CD14-positive monocyte (primary cell): ENCODE measurements at regions not wholly inside any gene's neighbourhood (a gene's known extent, or its start where the extent isn't known, plus 50 kb on each side); places are given as distances from the start of the nearest gene placed in this dataset.

Source experiments
- DNase-seq, 3 donors: peaks; one replicate each; pipeline ENCODE4 v3.0.0-alpha.2; 2011 to 2022
- H2AFZ ChIP-seq: 2 replicates; pipeline ENCODE4 v1.6.0; 2012; ENCODE audit warnings: mild to moderate bottlenecking, low read depth, low read length, inconsistent platforms; ENCODE audit not compliant: insufficient read depth, poor library complexity, severe bottlenecking
- H3K27ac ChIP-seq, 2 donors: 1 replicate in 1 of 2; 2 replicates in 1 of 2; pipeline ENCODE4 v1.5.1; 2012 to 2013; ENCODE audit warnings: low read length in 2 of 2, control low read depth in 1 of 2, inconsistent platforms in 1 of 2, low read depth in 1 of 2, mild to moderate bottlenecking in 1 of 2
- H3K27me3 ChIP-seq, 2 donors: one replicate each; pipeline versions ENCODE4 v1.6.0 to v1.6.1; 2011 to 2013; ENCODE audit warnings: low read length in 2 of 2; ENCODE audit not compliant: control insufficient read depth in 2 of 2, insufficient read depth in 2 of 2
- H3K36me3 ChIP-seq, 2 donors: replicated peaks in 1 of 2; 1 replicate in 1 of 2; 2 replicates in 1 of 2; pipeline versions ENCODE4 v1.5.1 to v1.6.1; 2012 to 2013; ENCODE audit warnings: low read length in 2 of 2, control low read depth in 1 of 2, inconsistent platforms in 1 of 2, mild to moderate bottlenecking in 1 of 2; ENCODE audit not compliant: insufficient read depth in 2 of 2, control insufficient read depth in 1 of 2
- H3K4me1 ChIP-seq, 2 donors: 1 replicate in 1 of 2; 2 replicates in 1 of 2; pipeline versions ENCODE4 v1.5.1 to v1.6.1; 2012 to 2013; ENCODE audit warnings: low read length in 2 of 2, control low read depth in 1 of 2, inconsistent platforms in 1 of 2, mild to moderate bottlenecking in 1 of 2, moderate library complexity in 1 of 2; ENCODE audit not compliant: insufficient read depth in 2 of 2, control insufficient read depth in 1 of 2
- H3K4me2 ChIP-seq: replicated peaks from 2 replicates; pipeline ENCODE3; 2012; ENCODE audit warnings: low read length, moderate library complexity, mild to moderate bottlenecking; ENCODE audit not compliant: poor library complexity, severe bottlenecking; ENCODE audit errors: extremely low read depth
- H3K4me3 ChIP-seq, 3 experiments: fragments of 200-600 bp in 1 of 3; sonication (generic) in 1 of 3; replicated peaks in 1 of 3; 1 replicate in 2 of 3; 2 replicates in 1 of 3; pipeline ENCODE4 v1.5.1; 2011 to 2013; ENCODE audit warnings: low read length in 3 of 3, mild to moderate bottlenecking in 3 of 3, control low read depth in 2 of 3, low read depth in 2 of 3, inconsistent platforms in 1 of 3, moderate library complexity in 1 of 3
- H3K79me2 ChIP-seq: 2 replicates; pipeline ENCODE4 v1.6.0; 2012; ENCODE audit warnings: mild to moderate bottlenecking, control low read depth, inconsistent platforms, low read length, moderate library complexity; ENCODE audit not compliant: insufficient read depth
- H3K9ac ChIP-seq: 2 replicates; pipeline ENCODE4 v1.6.0; 2017; ENCODE audit warnings: low read length, mild to moderate bottlenecking; ENCODE audit not compliant: insufficient read depth, poor library complexity, severe bottlenecking
- H3K9me3 ChIP-seq, 2 donors: replicated peaks in 1 of 2; 1 replicate in 1 of 2; 2 replicates in 1 of 2; pipeline versions ENCODE4 v1.5.1 to v1.6.1; 2012 to 2013; ENCODE audit warnings: low read length in 2 of 2, control low read depth in 1 of 2; ENCODE audit not compliant: control insufficient read depth in 1 of 2, insufficient read depth in 1 of 2
- H4K20me1 ChIP-seq: 2 replicates; pipeline ENCODE4 v1.6.0; 2012; ENCODE audit warnings: mild to moderate bottlenecking, low read length, control low read depth, moderate library complexity; ENCODE audit not compliant: insufficient read depth
- H3K27ac Mint-ChIP-seq, 7 donors: one replicate each; pipeline ENCODE4 v1.8.0; 2020; ENCODE audit warnings: mild to moderate bottlenecking in 7 of 7, mixed read lengths in 7 of 7, moderate library complexity in 6 of 7, inconsistent platforms in 2 of 7
- H3K27me3 Mint-ChIP-seq, 3 donors: one replicate each; pipeline ENCODE4 v1.8.0; 2021 to 2022; ENCODE audit warnings: low read depth in 3 of 3, mild to moderate bottlenecking in 3 of 3, mixed read lengths in 3 of 3, moderate library complexity in 3 of 3, inconsistent platforms in 1 of 3
- H3K36me3 Mint-ChIP-seq, 2 donors: one replicate each; pipeline ENCODE4 v1.8.0; 2020; ENCODE audit warnings: mixed read lengths in 2 of 2, inconsistent platforms in 1 of 2, mild to moderate bottlenecking in 1 of 2
- H3K4me1 Mint-ChIP-seq: one replicate; pipeline ENCODE4 v1.8.0; 2020; ENCODE audit warnings: mild to moderate bottlenecking, mixed read lengths
- H3K4me3 Mint-ChIP-seq, 2 donors: one replicate each; pipeline ENCODE4 v1.8.0; 2020; ENCODE audit warnings: mild to moderate bottlenecking in 2 of 2, mixed read lengths in 2 of 2, moderate library complexity in 1 of 2
- H3K9me3 Mint-ChIP-seq, 7 donors: one replicate each; pipeline ENCODE4 v1.8.0; 2020 to 2022; ENCODE audit warnings: mixed read lengths in 7 of 7, mild to moderate bottlenecking in 6 of 7, moderate library complexity in 6 of 7, inconsistent platforms in 2 of 7
- WGBS: methylation state at CpG from one replicate; pipeline ENCODE4 v1.1.5; 2013; ENCODE audit warnings: missing lambda C conversion rate; ENCODE audit not compliant: insufficient coverage; 5-methylcytosine and 5-hydroxymethylcytosine counted together
- intact Hi-C, 2 donors: fragments of 100-400 bp; cut with micrococcal nuclease; formaldehyde crosslinking; loops; one replicate each; pipeline versions ENCODE4 v1.15.0 to v1.15.1; 2023
- TF ChIP-seq, protein P1 (sequence below): fragments of 200-600 bp; IDR thresholded peaks from one replicate; pipeline ENCODE4 v1.8.0; 2022; ENCODE audit warnings: antibody characterized with exemption, mild to moderate bottlenecking

DNA sequence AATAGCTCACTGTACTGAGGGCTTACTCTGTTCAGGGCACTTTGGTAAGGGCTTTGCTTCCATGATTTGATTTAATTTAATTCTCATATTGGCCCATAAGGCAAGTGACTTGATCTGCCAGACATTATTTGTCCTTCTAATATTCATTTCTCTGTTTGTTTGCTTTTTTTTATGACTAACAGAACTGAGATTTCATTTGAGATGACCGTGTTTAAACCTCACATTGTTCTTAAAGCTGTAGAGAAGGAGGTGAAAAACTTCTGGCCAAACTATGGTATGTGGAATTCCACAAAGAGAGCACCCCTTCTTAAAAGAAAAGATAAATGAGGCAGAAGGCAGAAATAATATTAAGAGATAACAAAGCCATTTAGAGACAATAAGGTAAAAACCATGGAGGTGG is 775.6 kb upstream of the ACO1 start:
- no CpG with 5 or more reads among the region's 1 CpG for WGBS
- H2AFZ ChIP-seq = no peak overlapping the region
- no peak overlapping the region for H3K4me2 ChIP-seq
- Mint-ChIP-seq H3K9me3 (peaks cover 0 to 8% (median 0%) of the 10 kb centered on the region in 7 donors), H3K4me3 (no peak overlapping the region), H3K27ac (no peak overlapping the region), H3K36me3 (no peaks in the 10 kb centered on the region), H3K4me1 (no peaks in the 10 kb centered on the region), H3K27me3 (no peaks in the 10 kb centered on the region)
- no peaks in the 10 kb centered on the region for H3K79me2 ChIP-seq
- no peaks in the 10 kb centered on the region for H3K9me3 ChIP-seq
- no peak overlapping the region for H3K9ac ChIP-seq
- TF ChIP-seq, protein P1, sequence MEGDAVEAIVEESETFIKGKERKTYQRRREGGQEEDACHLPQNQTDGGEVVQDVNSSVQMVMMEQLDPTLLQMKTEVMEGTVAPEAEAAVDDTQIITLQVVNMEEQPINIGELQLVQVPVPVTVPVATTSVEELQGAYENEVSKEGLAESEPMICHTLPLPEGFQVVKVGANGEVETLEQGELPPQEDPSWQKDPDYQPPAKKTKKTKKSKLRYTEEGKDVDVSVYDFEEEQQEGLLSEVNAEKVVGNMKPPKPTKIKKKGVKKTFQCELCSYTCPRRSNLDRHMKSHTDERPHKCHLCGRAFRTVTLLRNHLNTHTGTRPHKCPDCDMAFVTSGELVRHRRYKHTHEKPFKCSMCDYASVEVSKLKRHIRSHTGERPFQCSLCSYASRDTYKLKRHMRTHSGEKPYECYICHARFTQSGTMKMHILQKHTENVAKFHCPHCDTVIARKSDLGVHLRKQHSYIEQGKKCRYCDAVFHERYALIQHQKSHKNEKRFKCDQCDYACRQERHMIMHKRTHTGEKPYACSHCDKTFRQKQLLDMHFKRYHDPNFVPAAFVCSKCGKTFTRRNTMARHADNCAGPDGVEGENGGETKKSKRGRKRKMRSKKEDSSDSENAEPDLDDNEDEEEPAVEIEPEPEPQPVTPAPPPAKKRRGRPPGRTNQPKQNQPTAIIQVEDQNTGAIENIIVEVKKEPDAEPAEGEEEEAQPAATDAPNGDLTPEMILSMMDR = no peak
- intact Hi-C loops = no loop called here
- no peaks in the 10 kb centered on the region for H3K4me1 ChIP-seq
- no peaks in the 10 kb centered on the region for H3K27me3 ChIP-seq
- H3K4me3 ChIP-seq = no peak overlapping the region
- no peaks in the 10 kb centered on the region for H3K36me3 ChIP-seq
- no peaks in the 10 kb centered on the region for H4K20me1 ChIP-seq
- DNase-seq = no peak
- no peak overlapping the region for H3K27ac ChIP-seq

DNA sequence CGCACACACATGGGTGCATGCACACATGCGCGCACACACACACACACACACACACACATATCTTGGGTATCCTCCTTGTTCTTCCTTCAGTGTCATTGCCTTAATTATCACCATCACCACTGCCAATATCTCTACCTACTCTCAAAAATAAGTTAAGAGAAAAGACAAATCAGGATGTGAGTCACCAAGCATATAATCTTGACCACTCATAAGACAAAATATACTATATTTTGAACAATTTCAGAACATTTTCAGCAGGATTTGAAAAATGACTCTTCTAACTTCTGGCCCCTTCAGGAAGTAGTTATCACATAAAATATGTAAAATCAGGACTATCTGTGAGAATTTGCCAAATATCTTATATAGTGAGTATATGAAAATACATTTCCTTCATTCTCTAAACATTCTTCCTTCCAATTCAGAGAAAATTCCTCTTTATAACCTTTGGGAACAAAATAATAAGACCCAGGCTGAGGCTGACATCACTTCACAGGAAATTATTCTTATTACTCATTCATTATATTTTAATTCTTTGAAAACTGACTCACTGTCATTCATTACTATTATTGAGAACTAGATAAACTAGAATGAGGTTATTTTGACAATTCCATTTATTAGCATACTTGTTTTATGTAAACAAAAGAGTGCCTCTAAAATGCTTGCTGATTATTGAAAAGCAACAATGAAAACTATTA is 772.0 kb upstream of the ACO1 start:
- Histone ChIP-seq H3K27me3 (no peaks in the 10 kb centered on the region), H3K4me2 (no peak overlapping the region), H2AFZ (no peak overlapping the region), H3K4me1 (no peaks in the 10 kb centered on the region), H3K36me3 (no peaks in the 10 kb centered on the region), H3K9ac (no peak overlapping the region), H4K20me1 (no peaks in the 10 kb centered on the region), H3K27ac (no peak overlapping the region), H3K9me3 (no peaks in the 10 kb centered on the region), H3K4me3 (no peak overlapping the region), H3K79me2 (no peaks in the 10 kb centered on the region)
- intact Hi-C loops = no loop called here
- no peak overlapping the region for H3K27ac Mint-ChIP-seq
- TF ChIP-seq, protein P1 = no peak
- peaks cover 0 to 5% (median 0%) of the 10 kb centered on the region in 7 donors for H3K9me3 Mint-ChIP-seq
- 86% methylated on average over 3 of the region's 3 CpGs for WGBS
- DNase-seq = no peak
- no peaks in the 10 kb centered on the region for H3K36me3 Mint-ChIP-seq
- no peaks in the 10 kb centered on the region for H3K4me1 Mint-ChIP-seq
- H3K27me3 Mint-ChIP-seq = no peaks in the 10 kb centered on the region
- H3K4me3 Mint-ChIP-seq = no peak overlapping the region
